Epithelial cell of proximal tubule (primary cell): ENCODE measurements at regions not wholly inside any gene's neighbourhood (a gene's known extent, or its start where the extent isn't known, plus 50 kb on each side); places are given as distances from the start of the nearest gene placed in this dataset.
A peak's percentile ranks its signal among the peaks of the same experiment; 100 is the strongest.

Source experiments
- DNase-seq: peaks from one replicate; pipeline ENCODE4 v3.0.0-alpha.2; 2011; ENCODE audit warnings: low read depth
- H3K4me3 ChIP-seq: 2 replicates; pipeline ENCODE4 v1.5.1; 2011; ENCODE audit warnings: low read depth, mild to moderate bottlenecking, low read length
- TF ChIP-seq, protein P1 (sequence below): conservative IDR thresholded peaks from 2 replicates; pipeline ENCODE4 v1.5.1; 2012; ENCODE audit warnings: low read depth, mild to moderate bottlenecking, low read length

DNA sequence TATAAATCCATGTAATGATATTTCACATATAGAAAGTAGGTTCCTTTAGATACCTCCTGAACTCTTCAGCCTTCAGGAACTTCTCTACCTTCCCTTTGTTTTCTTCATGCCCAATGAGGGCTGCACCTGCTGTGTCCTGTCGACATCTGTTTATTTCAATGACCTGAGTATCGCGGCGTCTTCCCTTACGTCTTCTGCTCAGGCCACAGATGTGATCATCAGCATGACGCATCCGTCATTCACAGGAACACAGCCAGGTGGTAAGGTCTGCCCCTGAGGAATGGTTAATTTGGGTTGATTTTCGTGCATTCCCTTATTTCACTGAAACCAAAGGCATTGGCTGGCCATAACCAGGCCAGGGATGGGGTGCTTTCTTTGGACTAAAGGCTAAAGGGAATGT lies 217.1 kb downstream of the MED10 start:
- TF ChIP-seq, protein P1, sequence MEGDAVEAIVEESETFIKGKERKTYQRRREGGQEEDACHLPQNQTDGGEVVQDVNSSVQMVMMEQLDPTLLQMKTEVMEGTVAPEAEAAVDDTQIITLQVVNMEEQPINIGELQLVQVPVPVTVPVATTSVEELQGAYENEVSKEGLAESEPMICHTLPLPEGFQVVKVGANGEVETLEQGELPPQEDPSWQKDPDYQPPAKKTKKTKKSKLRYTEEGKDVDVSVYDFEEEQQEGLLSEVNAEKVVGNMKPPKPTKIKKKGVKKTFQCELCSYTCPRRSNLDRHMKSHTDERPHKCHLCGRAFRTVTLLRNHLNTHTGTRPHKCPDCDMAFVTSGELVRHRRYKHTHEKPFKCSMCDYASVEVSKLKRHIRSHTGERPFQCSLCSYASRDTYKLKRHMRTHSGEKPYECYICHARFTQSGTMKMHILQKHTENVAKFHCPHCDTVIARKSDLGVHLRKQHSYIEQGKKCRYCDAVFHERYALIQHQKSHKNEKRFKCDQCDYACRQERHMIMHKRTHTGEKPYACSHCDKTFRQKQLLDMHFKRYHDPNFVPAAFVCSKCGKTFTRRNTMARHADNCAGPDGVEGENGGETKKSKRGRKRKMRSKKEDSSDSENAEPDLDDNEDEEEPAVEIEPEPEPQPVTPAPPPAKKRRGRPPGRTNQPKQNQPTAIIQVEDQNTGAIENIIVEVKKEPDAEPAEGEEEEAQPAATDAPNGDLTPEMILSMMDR: no peak
- no peak for DNase-seq
- no peak overlapping the region for H3K4me3 ChIP-seq

DNA sequence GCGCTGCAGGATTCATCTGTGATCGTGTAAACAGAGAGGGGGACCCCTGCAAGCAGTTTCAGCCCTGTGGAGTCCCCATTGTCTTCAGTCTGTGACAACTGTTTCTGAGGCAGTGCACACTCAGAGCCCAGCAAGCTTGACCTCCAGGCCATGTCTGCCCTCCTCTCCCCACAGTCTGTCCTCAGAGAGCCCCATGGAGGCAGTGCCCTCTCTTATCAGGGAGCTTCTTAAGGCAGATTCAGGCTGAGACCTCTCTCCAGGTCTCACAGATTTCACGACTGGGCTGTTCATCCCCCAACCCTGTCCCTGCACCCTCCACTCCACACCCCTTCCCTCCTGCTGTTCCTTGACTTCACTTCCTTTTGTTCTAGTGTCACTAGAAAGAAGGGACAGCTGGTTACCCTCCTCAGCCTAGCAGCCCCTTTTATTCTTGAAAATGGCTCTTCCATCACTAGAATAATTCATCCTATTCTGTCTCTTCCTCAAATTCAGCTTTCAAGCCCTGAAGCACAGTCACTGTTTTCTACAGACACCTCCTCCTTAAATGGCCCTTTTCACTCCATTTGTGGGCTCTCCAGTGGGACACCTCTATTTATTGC lies 218.4 kb downstream of the MED10 start:
- no peak overlapping the region for H3K4me3 ChIP-seq
- no peak for DNase-seq
- TF ChIP-seq, protein P1: no peak

DNA sequence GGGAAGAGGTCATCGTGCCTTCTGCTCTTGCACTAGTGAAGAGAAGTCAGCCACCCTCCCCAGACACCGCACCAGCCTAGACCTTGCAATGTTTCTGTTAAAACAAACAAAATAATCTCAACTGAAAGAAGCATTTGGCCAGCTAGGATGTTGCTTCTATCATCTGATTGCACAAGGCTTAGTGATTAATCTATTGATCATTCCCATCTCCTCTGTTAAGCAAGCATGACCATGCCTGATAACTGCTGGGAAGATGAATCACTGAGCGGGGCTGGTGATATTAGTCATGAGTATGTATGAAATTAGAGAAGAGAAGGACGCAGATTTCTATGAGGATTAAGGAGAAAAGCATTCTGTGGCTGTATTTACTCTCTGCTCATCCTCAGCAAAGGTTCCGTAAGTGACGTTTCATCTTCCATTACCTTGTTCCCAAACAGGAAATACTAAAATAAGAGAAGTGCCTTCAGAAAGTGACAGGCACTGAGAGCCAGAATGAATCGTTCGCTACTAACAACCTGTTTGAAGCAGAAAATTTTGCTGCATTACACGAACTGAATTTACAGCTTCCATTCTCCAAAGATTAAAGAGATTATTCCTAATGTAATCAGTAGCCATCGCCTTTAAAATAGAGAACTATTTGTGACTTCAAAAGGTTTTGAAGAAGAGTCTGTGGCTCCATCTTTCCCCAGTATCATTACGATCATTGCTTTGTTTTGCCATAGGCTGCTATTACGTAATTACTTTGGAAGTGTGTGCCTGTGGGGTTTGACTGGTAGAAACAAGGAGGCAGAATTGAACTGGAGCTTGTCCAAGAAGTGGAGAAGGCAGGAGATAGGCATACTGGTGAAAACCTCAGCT lies 219.1 kb downstream of the MED10 start:
- TF ChIP-seq, protein P1: no peak
- peak; percentile 10 for DNase-seq
- no peak overlapping the region for H3K4me3 ChIP-seq

DNA sequence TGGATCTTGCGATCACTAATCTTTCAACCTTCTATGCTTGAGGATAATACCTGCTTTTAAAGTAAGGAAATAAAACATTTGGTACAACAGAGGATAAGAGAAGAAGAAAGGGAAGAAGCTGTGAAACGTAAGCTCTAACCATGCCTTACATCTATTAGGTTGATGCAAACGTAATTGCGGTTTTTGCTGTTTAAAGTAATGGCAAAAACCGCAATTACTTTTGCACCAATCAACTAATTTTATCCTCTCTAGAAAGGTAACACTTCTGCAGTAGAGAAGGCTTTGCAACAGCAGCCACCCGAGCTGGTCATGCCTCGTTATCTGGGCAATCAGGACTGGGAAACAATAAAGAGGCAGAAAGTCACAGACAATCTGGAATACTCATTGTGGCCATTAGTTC lies 224.1 kb downstream of the MED10 start:
- TF ChIP-seq, protein P1: no peak
- no peak for DNase-seq
- no peak overlapping the region for H3K4me3 ChIP-seq

DNA sequence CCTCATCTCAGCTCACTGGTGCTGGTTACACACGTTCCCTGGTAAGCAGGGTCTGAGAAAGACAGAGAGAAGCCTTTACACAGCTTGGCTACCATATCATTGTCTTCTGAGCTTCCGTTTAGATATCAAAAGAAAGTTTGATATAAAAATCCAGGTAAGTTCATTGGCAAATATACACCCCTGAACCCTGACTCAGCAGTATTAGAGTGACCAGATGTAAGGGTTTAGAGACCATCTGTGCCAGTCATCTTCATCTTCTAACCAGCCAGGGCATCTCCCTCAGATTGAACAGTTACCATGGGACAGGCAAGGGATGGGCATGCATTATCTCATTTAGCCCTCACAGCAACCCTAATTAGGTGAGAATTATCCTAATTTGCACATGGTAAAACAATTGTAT lies 232.1 kb downstream of the MED10 start:
- no peak for DNase-seq
- no peak overlapping the region for H3K4me3 ChIP-seq
- TF ChIP-seq, protein P1: no peak

DNA sequence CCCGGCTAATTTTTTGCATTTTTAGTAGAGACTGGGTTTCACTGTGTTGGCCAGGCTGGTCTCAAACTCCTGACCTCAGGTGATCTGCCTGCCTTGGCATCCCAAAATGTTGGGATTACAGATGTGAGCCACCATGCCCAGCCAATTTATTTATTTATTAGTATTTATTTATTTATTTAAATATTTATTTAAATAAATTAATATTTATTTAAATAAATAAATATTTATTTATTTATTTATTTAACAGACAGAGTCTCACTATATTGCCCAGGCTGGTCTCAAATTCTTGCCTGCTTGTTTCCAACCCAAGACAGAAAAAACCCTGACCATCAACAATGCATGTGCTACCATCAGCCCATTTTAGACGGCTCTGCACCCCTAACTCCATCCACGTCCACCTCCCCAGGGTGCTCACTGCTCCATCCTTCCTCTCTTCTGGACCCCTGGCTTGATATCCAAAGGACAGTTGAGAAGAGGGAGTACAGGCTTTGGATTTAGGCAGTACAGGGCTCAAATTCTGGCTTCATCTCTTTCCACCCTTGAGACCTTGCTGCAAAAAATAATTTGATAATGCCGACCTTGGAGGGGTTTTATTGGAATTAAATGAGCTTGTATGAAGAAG lies 232.6 kb downstream of the MED10 start:
- TF ChIP-seq, protein P1: no peak
- DNase-seq: no peak
- H3K4me3 ChIP-seq: no peak overlapping the region
